Ascending aorta (tissue), 2 donors: ENCODE measurements at regions not wholly inside any gene's neighbourhood (a gene's known extent, or its start where the extent isn't known, plus 50 kb on each side); places are given as distances from the start of the nearest gene placed in this dataset.
"Not testable (repeated sequence)": the region's sequence is repeated elsewhere in the genome, so short reads cannot be mapped to it uniquely, and the experiment has no call there.

Experiments
- DNase-seq, 2 donors: peaks; one replicate each; pipeline ENCODE4 v3.0.0-alpha.2; 2019; ENCODE audit warnings: low spot score in 2 of 2
- H3K27ac ChIP-seq, 2 donors: fragments of 200-600 bp; sonication (generic); one replicate each; pipeline ENCODE4 v1.5.1; 2016 to 2017; ENCODE audit warnings: mild to moderate bottlenecking in 1 of 2
- H3K27me3 ChIP-seq: fragments of 200-600 bp; sonication (generic); one replicate; pipeline ENCODE4 v1.5.1; 2017
- H3K36me3 ChIP-seq, 2 donors: fragments of 200-600 bp; sonication (generic); one replicate each; pipeline ENCODE4 v1.5.1; 2016
- H3K4me1 ChIP-seq, 2 donors: fragments of 200-600 bp; sonication (generic); one replicate each; pipeline ENCODE4 v1.5.1; 2016 to 2017; ENCODE audit warnings: mild to moderate bottlenecking in 1 of 2
- H3K4me3 ChIP-seq, 2 donors: fragments of 200-600 bp; sonication (generic); one replicate each; pipeline ENCODE4 v1.5.1; 2016 to 2017; ENCODE audit warnings: mild to moderate bottlenecking in 1 of 2
- H3K9me3 ChIP-seq, 2 donors: fragments of 200-600 bp; sonication (generic); one replicate each; pipeline ENCODE4 v1.5.1; 2016
- intact Hi-C: fragments of 100-400 bp; cut with DNase I; formaldehyde crosslinking; loops from one replicate; pipeline ENCODE4 v1.15.1; 2023
- TF ChIP-seq, protein P1 (sequence below), 3 experiments: fragments of 200-600 bp in 2 of 3; fragments of 450-650 bp in 1 of 3; sonication (generic) in 2 of 3; IDR thresholded peaks; one replicate each; pipeline ENCODE4 v1.5.1; 2016 to 2019; ENCODE audit warnings: antibody characterized with exemption in 3 of 3, mild to moderate bottlenecking in 1 of 3, moderate library complexity in 1 of 3

DNA sequence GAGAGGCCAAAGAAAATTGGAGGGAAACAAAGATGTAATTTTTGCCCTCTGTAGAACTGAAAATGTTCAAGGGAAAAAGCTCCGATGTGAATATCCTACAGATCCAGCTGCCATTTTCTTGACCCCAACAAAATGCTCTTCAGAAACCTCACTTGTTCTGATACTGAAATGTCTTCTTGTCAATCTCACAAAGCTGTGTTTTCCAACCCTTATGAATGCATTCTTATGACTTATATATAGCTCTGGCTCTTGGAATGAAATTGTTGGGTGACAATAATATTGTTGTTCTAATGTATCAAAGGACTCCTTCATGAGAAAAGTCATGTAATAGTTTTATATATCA is 157.1 kb upstream of the TGFBR2 start:
- no peak overlapping the region for H3K4me3 ChIP-seq
- intact Hi-C loops, result no loop called here
- no peaks in the 10 kb centered on the region for H3K9me3 ChIP-seq
- H3K4me1 ChIP-seq, result peaks cover 0 to 11% of the 10 kb centered on the region in 2 donors
- DNase-seq, result no peak
- TF ChIP-seq, protein P1, sequence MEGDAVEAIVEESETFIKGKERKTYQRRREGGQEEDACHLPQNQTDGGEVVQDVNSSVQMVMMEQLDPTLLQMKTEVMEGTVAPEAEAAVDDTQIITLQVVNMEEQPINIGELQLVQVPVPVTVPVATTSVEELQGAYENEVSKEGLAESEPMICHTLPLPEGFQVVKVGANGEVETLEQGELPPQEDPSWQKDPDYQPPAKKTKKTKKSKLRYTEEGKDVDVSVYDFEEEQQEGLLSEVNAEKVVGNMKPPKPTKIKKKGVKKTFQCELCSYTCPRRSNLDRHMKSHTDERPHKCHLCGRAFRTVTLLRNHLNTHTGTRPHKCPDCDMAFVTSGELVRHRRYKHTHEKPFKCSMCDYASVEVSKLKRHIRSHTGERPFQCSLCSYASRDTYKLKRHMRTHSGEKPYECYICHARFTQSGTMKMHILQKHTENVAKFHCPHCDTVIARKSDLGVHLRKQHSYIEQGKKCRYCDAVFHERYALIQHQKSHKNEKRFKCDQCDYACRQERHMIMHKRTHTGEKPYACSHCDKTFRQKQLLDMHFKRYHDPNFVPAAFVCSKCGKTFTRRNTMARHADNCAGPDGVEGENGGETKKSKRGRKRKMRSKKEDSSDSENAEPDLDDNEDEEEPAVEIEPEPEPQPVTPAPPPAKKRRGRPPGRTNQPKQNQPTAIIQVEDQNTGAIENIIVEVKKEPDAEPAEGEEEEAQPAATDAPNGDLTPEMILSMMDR (IDR thresholded peaks at IDR 0.05), result no peak
- H3K27me3 ChIP-seq, result no peaks in the 10 kb centered on the region
- H3K36me3 ChIP-seq, result no peaks in the 10 kb centered on the region
- H3K27ac ChIP-seq, result no peak overlapping the region

DNA sequence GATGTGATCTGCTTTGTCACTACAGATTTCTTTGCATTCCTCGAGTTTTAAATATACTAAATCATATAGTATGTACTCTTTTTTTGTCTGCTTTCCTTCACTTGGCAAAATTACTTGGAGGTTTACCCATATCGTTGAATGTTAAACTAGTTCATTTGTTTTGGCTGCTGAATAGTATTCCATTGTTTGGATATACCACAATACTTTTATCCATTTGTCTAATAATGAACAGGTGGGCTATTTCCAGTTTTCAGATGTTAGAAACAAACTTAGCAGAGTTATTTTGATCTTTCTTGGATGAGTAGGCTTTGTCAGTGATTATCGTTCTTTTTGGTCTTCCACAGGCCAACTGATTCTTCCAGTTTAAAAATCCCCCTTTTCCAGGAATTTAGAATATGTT is 154.0 kb upstream of the TGFBR2 start:
- intact Hi-C loops, result no loop called here
- peaks cover 3 to 12% of the 10 kb centered on the region in 2 donors for H3K4me1 ChIP-seq
- H3K27ac ChIP-seq, result no peak overlapping the region

GRCh38 chr3:30453360-30454039 is 152.9 kb upstream of the TGFBR2 start:
- Histone ChIP-seq H3K27ac (no peak overlapping the region), H3K36me3 (no peaks in the 10 kb centered on the region), H3K4me1 (peaks cover 3 to 12% of the 10 kb centered on the region in 2 donors), H3K27me3 (no peaks in the 10 kb centered on the region), H3K4me3 (no peak overlapping the region), H3K9me3 (peaks cover 0 to 3% of the 10 kb centered on the region in 2 donors)
- no peak for DNase-seq
- intact Hi-C loops, result no loop called here
- TF ChIP-seq, protein P1 (IDR thresholded peaks at IDR 0.05), result no peak

More for the DNA sequence above, 154.0 kb upstream of the TGFBR2 start:
- Histone ChIP-seq H3K9me3 (no peaks in the 10 kb centered on the region), H3K4me3 (no peak overlapping the region), H3K27me3 (no peaks in the 10 kb centered on the region), H3K36me3 (no peaks in the 10 kb centered on the region)
- no peak for DNase-seq
- TF ChIP-seq, protein P1 (IDR thresholded peaks at IDR 0.05), result no peak

DNA sequence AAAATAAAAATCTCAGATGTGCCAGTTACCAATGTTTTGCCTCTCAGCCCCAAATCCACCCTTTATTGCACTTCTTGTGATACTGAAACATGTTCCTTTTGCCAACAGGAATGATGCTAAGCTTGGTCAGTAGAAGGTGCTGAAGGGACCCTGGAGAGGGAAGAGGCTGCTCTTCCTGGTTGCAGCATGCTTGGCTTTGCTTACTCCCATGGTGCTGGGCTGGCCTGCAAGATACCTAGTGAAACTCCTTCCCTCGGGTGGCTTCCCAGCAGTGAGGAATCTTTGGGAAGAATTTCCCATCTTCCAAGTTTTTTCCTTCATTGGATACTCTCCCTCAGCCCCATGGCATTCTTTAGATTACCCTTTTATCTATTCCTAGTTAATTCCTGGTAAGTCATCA is 151.8 kb upstream of the TGFBR2 start:
- DNase-seq, result no peak
- Histone ChIP-seq H3K4me1 (peaks cover 3 to 12% of the 10 kb centered on the region in 2 donors), H3K27ac (peak overlapping the region; percentile 69 to 72), H3K36me3 (no peaks in the 10 kb centered on the region), H3K9me3 (peaks cover 0 to 7% of the 10 kb centered on the region in 2 donors), H3K27me3 (no peaks in the 10 kb centered on the region), H3K4me3 (no peak overlapping the region)
- intact Hi-C loops, result no loop called here
- TF ChIP-seq, protein P1 (IDR thresholded peaks at IDR 0.05), result no peak

DNA sequence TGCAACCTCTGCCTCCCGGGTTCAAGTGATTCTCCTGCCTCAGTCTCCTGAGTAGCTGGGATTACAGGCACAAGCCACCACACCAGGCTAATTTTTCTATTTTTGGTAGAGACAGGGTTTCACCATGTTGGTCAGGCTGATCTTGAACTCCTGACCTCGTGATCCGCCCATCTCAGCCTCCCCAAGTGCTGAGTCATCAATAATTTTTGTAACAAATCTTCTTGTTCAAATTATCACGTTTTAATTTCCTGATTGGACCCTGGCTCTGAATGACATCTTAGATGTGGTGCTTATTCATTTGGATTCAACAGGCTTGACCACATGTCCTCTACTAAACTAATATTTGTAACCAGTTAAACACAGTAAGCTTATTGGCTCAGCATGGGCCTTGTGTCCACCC is 151.3 kb upstream of the TGFBR2 start:
- H3K4me3 ChIP-seq, H3K27me3 ChIP-seq, DNase-seq, H3K36me3 ChIP-seq, intact Hi-C loops, H3K9me3 ChIP-seq: not testable (repeated sequence)
- Histone ChIP-seq H3K27ac (peak overlapping the region; percentile 69 to 72), H3K4me1 (peaks cover 3 to 12% of the 10 kb centered on the region in 2 donors)

DNA sequence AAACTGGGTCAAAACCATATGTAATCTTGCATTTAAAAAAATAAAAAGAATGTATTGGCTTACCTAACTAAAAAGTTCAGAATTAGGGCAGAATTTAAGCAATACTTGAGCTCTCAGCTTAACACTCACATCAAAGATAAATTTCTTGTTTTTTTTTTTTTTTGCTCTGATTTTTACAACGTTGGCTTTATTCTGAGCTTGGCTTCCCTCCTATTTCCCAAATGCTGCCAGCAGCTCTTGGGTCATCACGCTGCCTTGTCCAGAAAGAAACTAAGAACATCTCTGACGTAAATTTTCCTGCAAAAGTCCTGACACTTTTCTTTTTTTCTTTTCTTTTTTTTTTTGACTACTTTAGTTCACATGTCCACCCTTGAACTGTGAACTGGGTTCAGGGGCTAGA is 150.6 kb upstream of the TGFBR2 start:
- H3K9me3 ChIP-seq, result peaks cover 0 to 7% of the 10 kb centered on the region in 2 donors
- TF ChIP-seq, protein P1 (IDR thresholded peaks at IDR 0.05), result no peak
- peak in 1 of 2 donors; percentile 84 for DNase-seq
- peaks cover 3 to 12% of the 10 kb centered on the region in 2 donors for H3K4me1 ChIP-seq
- H3K27me3 ChIP-seq, result no peaks in the 10 kb centered on the region
- intact Hi-C loops, result loop anchor here (2.0 kb wide), 1 partner anchor 41 kb away; no protein-coding TSS in a partner anchor
- peak overlapping the region; percentile 69 to 72 for H3K27ac ChIP-seq
- H3K36me3 ChIP-seq, result no peaks in the 10 kb centered on the region
- H3K4me3 ChIP-seq, result no peak overlapping the region
